ENCODE measurements at regions not wholly inside any gene's neighbourhood (a gene's known extent, or its start where the extent isn't known, plus 50 kb on each side); places are given as distances from the start of the nearest gene placed in this dataset.

DNA sequence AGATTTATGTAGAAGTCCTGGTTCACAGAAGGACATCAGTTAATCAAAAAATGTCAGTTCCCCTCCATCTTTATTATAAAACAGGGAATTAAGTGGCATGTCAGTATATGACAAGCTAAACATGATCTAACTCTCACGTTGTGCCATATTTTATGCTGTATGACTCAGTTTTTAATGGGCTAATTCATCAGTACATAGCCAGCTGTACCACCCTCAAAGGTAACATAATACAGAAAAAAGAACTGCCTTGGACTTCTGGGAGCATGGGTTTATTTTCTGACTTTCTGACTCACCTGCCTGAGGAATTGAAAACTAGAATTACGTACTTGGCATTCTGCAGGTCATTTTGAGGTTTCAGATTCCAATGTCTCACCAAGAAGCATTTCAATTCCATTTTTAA, 135.7 kb downstream of the CMPK2 start:
- TF ChIP-seq CTCF (IDR thresholded peaks at IDR 0.05; ENCODE audit: low read depth, low read length) (no peak), POLR2A (IDR thresholded peaks at IDR 0.05; ENCODE audit: extremely low read depth, insufficient read length) (no peak), MAX (IDR thresholded peaks at IDR 0.05; ENCODE audit: low read depth, low read length) (no peak), MYC (IDR thresholded peaks at IDR 0.05; ENCODE audit: low read depth, low read length) (no peak)
